KMS-11 (cell line): ENCODE measurements at regions not wholly inside any gene's neighbourhood (a gene's known extent, or its start where the extent isn't known, plus 50 kb on each side); places are given as distances from the start of the nearest gene placed in this dataset.

Experiments
- H2AFZ ChIP-seq: fragments of 200-600 bp; sonication (generic); 2 replicates; pipeline ENCODE4 v1.6.1; 2016; ENCODE audit warnings: antibody characterized with exemption, mixed run types, low read depth
- H3K27ac ChIP-seq: fragments of 200-600 bp; sonication (generic); 2 replicates; pipeline ENCODE4 v1.6.1; 2016; ENCODE audit warnings: mild to moderate bottlenecking, mixed run types
- H3K27me3 ChIP-seq: fragments of 200-600 bp; sonication (generic); 2 replicates; pipeline ENCODE4 v1.6.1; 2017; ENCODE audit warnings: mild to moderate bottlenecking, low read depth, mixed run types, moderate library complexity; ENCODE audit not compliant: insufficient read depth
- H3K36me3 ChIP-seq: fragments of 200-600 bp; sonication (generic); 2 replicates; pipeline ENCODE4 v1.6.1; 2017; ENCODE audit warnings: mild to moderate bottlenecking, mixed run types; ENCODE audit not compliant: insufficient read depth
- H3K4me1 ChIP-seq: fragments of 200-600 bp; sonication (generic); 2 replicates; pipeline ENCODE4 v1.6.1; 2016; ENCODE audit warnings: mild to moderate bottlenecking, low read depth, mixed run types; ENCODE audit not compliant: poor library complexity, severe bottlenecking
- H3K4me2 ChIP-seq: fragments of 200-600 bp; sonication (generic); 2 replicates; pipeline ENCODE4 v1.7.0; 2016; ENCODE audit warnings: mild to moderate bottlenecking, mixed run types
- H3K4me3 ChIP-seq: fragments of 200-600 bp; sonication (generic); IDR thresholded peaks from 2 replicates; pipeline ENCODE4 v1.6.1; 2017; ENCODE audit warnings: low read depth, low read length, mixed read lengths; ENCODE audit not compliant: insufficient read depth
- H3K79me2 ChIP-seq: fragments of 200-600 bp; sonication (generic); 2 replicates; pipeline ENCODE4 v1.6.1; 2016; ENCODE audit warnings: low read depth, mixed run types; ENCODE audit not compliant: insufficient read depth
- H3K9ac ChIP-seq: fragments of 200-600 bp; sonication (generic); 2 replicates; pipeline ENCODE4 v1.6.1; 2016; ENCODE audit warnings: mild to moderate bottlenecking, mixed run types
- H4K20me1 ChIP-seq: fragments of 200-600 bp; sonication (generic); 2 replicates; pipeline ENCODE4 v1.6.1; 2016; ENCODE audit warnings: mild to moderate bottlenecking, mixed run types; ENCODE audit not compliant: insufficient read depth
- TF ChIP-seq, protein P1 (sequence below): fragments of 200-600 bp; sonication (generic); conservative IDR thresholded peaks from 2 replicates; pipeline ENCODE4 v1.6.1; 2017; ENCODE audit warnings: low read depth, mild to moderate bottlenecking, antibody characterized with exemption, low read length, moderate library complexity, mixed read lengths

- Histone ChIP-seq H3K36me3 (no peaks in the 10 kb centered on the region), H3K27me3 (no peaks in the 10 kb centered on the region), H3K79me2 (no peaks in the 10 kb centered on the region), H3K4me1 (no peaks in the 10 kb centered on the region), H3K4me2 (no peak overlapping the region), H3K27ac (no peak overlapping the region), H2AFZ (no peak overlapping the region), H3K4me3 (no peak overlapping the region), H3K9ac (no peak overlapping the region), H4K20me1 (no peaks in the 10 kb centered on the region)
- TF ChIP-seq, protein P1, sequence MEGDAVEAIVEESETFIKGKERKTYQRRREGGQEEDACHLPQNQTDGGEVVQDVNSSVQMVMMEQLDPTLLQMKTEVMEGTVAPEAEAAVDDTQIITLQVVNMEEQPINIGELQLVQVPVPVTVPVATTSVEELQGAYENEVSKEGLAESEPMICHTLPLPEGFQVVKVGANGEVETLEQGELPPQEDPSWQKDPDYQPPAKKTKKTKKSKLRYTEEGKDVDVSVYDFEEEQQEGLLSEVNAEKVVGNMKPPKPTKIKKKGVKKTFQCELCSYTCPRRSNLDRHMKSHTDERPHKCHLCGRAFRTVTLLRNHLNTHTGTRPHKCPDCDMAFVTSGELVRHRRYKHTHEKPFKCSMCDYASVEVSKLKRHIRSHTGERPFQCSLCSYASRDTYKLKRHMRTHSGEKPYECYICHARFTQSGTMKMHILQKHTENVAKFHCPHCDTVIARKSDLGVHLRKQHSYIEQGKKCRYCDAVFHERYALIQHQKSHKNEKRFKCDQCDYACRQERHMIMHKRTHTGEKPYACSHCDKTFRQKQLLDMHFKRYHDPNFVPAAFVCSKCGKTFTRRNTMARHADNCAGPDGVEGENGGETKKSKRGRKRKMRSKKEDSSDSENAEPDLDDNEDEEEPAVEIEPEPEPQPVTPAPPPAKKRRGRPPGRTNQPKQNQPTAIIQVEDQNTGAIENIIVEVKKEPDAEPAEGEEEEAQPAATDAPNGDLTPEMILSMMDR: no peak
Observed at GRCh38 chr1:234914606-234915290, 213.9 kb downstream of the TOMM20 start.

- Histone ChIP-seq H3K27ac (no peak overlapping the region), H3K27me3 (no peaks in the 10 kb centered on the region), H4K20me1 (no peaks in the 10 kb centered on the region), H3K4me2 (no peak overlapping the region), H3K4me3 (no peak overlapping the region), H3K79me2 (no peaks in the 10 kb centered on the region), H3K4me1 (no peaks in the 10 kb centered on the region), H3K36me3 (no peaks in the 10 kb centered on the region), H3K9ac (no peak overlapping the region), H2AFZ (no peak overlapping the region)
- TF ChIP-seq, protein P1: no peak
Observed at GRCh38 chr1:234913771-234914170, 214.9 kb downstream of the TOMM20 start.

DNA sequence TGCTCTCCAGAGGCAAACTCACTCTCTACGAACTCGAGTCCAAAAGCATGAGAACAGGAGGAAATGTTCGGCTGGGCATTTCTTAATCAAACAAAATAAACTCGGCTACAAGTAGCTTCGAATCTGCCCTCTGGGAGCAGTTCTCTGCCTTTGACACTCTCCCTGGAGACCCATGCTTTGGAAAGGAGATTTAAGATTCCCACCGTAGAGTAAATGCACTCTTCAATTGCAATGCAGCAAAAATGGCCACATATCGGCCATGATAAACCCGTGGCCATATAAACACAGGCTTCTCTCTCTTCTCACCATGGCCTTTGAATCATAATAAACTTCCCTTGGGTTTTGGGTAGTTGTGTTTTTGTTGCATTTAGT, 215.4 kb downstream of the TOMM20 start:
- Histone ChIP-seq H3K79me2 (no peaks in the 10 kb centered on the region), H3K27me3 (no peaks in the 10 kb centered on the region), H4K20me1 (no peaks in the 10 kb centered on the region), H3K9ac (no peak overlapping the region), H3K4me2 (no peak overlapping the region), H2AFZ (no peak overlapping the region), H3K4me1 (no peaks in the 10 kb centered on the region), H3K27ac (no peak overlapping the region), H3K4me3 (no peak overlapping the region), H3K36me3 (no peaks in the 10 kb centered on the region)
- TF ChIP-seq, protein P1: no peak

GRCh38 chr1:234912548-234913277, 215.9 kb downstream of the TOMM20 start:
- Histone ChIP-seq H2AFZ (no peak overlapping the region), H3K36me3 (no peaks in the 10 kb centered on the region), H3K4me1 (no peaks in the 10 kb centered on the region), H3K79me2 (no peaks in the 10 kb centered on the region), H3K4me2 (no peak overlapping the region), H3K4me3 (no peak overlapping the region), H3K27me3 (no peaks in the 10 kb centered on the region), H3K27ac (no peak overlapping the region), H3K9ac (no peak overlapping the region), H4K20me1 (no peaks in the 10 kb centered on the region)
- TF ChIP-seq, protein P1: no peak
